Adrenal gland (tissue), 5 donors: ENCODE measurements at regions not wholly inside any gene's neighbourhood (a gene's known extent, or its start where the extent isn't known, plus 50 kb on each side); places are given as distances from the start of the nearest gene placed in this dataset.
"Not testable (repeated sequence)": the region's sequence is repeated elsewhere in the genome, so short reads cannot be mapped to it uniquely, and the experiment has no call there.

Experiments
- POLR2A ChIP-seq, 2 donors: fragments of 450-650 bp; IDR thresholded peaks; one replicate each; pipeline ENCODE4 v1.6.1; 2017; ENCODE audit warnings: antibody characterized with exemption in 2 of 2, mild to moderate bottlenecking in 2 of 2, moderate library complexity in 1 of 2
- TF ChIP-seq, protein P1 (sequence below), 6 experiments: fragments of 450-650 bp in 4 of 6; fragments of 200-600 bp in 2 of 6; sonication (generic) in 1 of 6; IDR thresholded peaks; 1 replicate in 5 of 6; 2 replicates in 1 of 6; pipeline versions ENCODE4 v1.5.1 to v1.8.0; 2016 to 2021; ENCODE audit warnings: antibody characterized with exemption in 6 of 6, mild to moderate bottlenecking in 2 of 6, moderate library complexity in 1 of 6
- donor health status: DM: no; HTN: no; CAD: no.

- TF ChIP-seq, protein P1, sequence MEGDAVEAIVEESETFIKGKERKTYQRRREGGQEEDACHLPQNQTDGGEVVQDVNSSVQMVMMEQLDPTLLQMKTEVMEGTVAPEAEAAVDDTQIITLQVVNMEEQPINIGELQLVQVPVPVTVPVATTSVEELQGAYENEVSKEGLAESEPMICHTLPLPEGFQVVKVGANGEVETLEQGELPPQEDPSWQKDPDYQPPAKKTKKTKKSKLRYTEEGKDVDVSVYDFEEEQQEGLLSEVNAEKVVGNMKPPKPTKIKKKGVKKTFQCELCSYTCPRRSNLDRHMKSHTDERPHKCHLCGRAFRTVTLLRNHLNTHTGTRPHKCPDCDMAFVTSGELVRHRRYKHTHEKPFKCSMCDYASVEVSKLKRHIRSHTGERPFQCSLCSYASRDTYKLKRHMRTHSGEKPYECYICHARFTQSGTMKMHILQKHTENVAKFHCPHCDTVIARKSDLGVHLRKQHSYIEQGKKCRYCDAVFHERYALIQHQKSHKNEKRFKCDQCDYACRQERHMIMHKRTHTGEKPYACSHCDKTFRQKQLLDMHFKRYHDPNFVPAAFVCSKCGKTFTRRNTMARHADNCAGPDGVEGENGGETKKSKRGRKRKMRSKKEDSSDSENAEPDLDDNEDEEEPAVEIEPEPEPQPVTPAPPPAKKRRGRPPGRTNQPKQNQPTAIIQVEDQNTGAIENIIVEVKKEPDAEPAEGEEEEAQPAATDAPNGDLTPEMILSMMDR (IDR thresholded peaks at IDR 0.05): not testable (repeated sequence)
- not testable (repeated sequence) for TF ChIP-seq POLR2A (IDR thresholded peaks at IDR 0.05)
These were observed 363.6 kb upstream of the UMPS start for GRCh38 chr3:124366655-124367054.
